Esophagus muscularis mucosa (tissue), 4 donors: ENCODE measurements at regions not wholly inside any gene's neighbourhood (a gene's known extent, or its start where the extent isn't known, plus 50 kb on each side); places are given as distances from the start of the nearest gene placed in this dataset.

Experiments used
- CTCF ChIP-seq, 3 experiments: fragments of 200-600 bp in 2 of 3; fragments of 450-650 bp in 1 of 3; sonication (generic) in 2 of 3; IDR thresholded peaks; one replicate each; pipeline ENCODE4 v1.5.1; 2017 to 2019; ENCODE audit warnings: antibody characterized with exemption in 3 of 3, mild to moderate bottlenecking in 2 of 3, moderate library complexity in 1 of 3
- EP300 ChIP-seq: sonication (generic); formaldehyde crosslinking; IDR thresholded peaks from one replicate; pipeline ENCODE4 v1.6.1; 2017; ENCODE audit warnings: antibody characterized with exemption
- POLR2A ChIP-seq: fragments of 450-650 bp; IDR thresholded peaks from one replicate; pipeline ENCODE4 v1.6.1; 2017; ENCODE audit warnings: antibody characterized with exemption, moderate library complexity, mild to moderate bottlenecking, low read depth
- POLR2AphosphoS5 ChIP-seq, 2 donors: sonication (generic); formaldehyde crosslinking; IDR thresholded peaks; one replicate each; pipeline ENCODE4 v1.6.1; 2017; ENCODE audit warnings: antibody characterized with exemption in 2 of 2

- TF ChIP-seq CTCF (IDR thresholded peaks at IDR 0.05): no peak
- no peak for TF ChIP-seq POLR2AphosphoS5 (IDR thresholded peaks at IDR 0.05)
- no peak for TF ChIP-seq POLR2A
- TF ChIP-seq EP300: no peak
Measured at GRCh38 chr12:24533716-24534352, 415.1 kb downstream of the BCAT1 start.
